Muscle layer of colon (tissue), 2 donors: ENCODE measurements at regions not wholly inside any gene's neighbourhood (a gene's known extent, or its start where the extent isn't known, plus 50 kb on each side); places are given as distances from the start of the nearest gene placed in this dataset.

Experiments used
- H3K27ac ChIP-seq: one replicate; pipeline ENCODE4 v1.7.0; 2013; ENCODE audit warnings: low read depth, mild to moderate bottlenecking, low read length, moderate library complexity
- H3K27me3 ChIP-seq, 2 donors: one replicate each; pipeline ENCODE4 v1.7.0; 2013; ENCODE audit warnings: low read length in 2 of 2, mild to moderate bottlenecking in 2 of 2; ENCODE audit not compliant: insufficient read depth in 2 of 2, control insufficient read depth in 1 of 2
- H3K36me3 ChIP-seq: one replicate; pipeline ENCODE4 v1.7.0; 2013; ENCODE audit warnings: mild to moderate bottlenecking, low read length; ENCODE audit not compliant: insufficient read depth
- H3K4me1 ChIP-seq: one replicate; pipeline ENCODE4 v1.7.0; 2013; ENCODE audit warnings: mild to moderate bottlenecking, low read length; ENCODE audit not compliant: insufficient read depth
- H3K4me3 ChIP-seq, 2 donors: one replicate each; pipeline ENCODE4 v1.7.0; 2013; ENCODE audit warnings: low read length in 2 of 2, low read depth in 1 of 2, mild to moderate bottlenecking in 1 of 2, moderate library complexity in 1 of 2
- H3K9ac ChIP-seq: one replicate; pipeline ENCODE4 v1.7.0; 2013; ENCODE audit warnings: low read length
- H3K9me3 ChIP-seq: one replicate; pipeline ENCODE4 v1.7.0; 2013; ENCODE audit warnings: mild to moderate bottlenecking, low read length
- donor health status: abdominal sarcoma.
- donor health status: Adenocarcinoma of cecum.

GRCh38 chr21:39033878-39034589, 149.2 kb downstream of the PSMG1 start:
- Histone ChIP-seq H3K4me3 (no peak overlapping the region), H3K9me3 (no peaks in the 10 kb centered on the region), H3K4me1 (no peaks in the 10 kb centered on the region), H3K36me3 (no peaks in the 10 kb centered on the region), H3K27me3 (no peaks in the 10 kb centered on the region), H3K27ac (no peak overlapping the region), H3K9ac (no peak overlapping the region)

DNA sequence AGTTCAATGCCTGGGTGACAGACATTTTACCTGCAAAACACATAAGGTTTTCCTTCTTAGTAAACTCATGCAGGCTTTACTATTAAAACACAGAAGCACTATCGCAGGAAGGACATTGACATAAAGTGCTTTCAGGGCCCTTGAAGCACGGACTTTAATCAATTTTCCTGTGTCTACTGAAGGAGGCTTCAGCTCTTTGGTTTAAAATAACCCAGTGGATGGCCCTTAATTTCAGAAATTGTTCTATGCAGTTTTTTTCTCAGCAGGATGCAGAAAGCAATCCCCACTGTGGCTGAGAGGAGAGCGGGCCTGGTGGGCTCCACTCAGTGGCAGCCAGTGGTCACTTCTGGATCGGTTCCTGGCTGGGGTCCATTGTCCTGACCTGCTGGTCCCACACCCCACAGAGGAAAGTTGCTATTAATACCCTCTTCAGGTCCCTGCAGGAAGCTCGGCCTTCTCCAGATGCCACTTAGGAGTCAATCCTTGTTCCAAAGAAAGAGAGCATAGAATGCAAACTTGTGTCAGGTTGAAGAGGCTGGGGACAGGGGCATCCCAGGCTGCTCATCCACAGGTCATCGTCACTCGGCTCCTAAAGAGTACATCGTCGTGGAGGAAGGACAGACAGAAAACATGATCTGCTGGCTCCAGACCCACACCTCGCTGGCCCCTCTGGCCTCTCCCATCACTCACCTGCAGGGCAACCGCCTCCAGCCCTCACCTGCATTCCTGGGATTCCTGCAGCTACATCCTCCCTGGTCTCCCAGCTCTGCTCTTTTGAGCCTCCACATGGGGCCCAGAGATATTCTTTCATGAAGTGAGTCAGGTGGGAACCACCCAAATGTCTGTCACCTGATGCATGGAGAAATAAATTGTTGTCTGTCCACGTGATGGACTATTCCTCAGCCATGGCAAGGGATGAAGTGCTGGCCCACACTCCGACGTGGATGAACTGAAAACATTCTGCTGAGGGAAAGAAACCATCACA, 153.1 kb downstream of the PSMG1 start:
- Histone ChIP-seq H3K27ac (no peak overlapping the region), H3K4me3 (no peak overlapping the region), H3K36me3 (no peaks in the 10 kb centered on the region), H3K9me3 (no peaks in the 10 kb centered on the region), H3K4me1 (no peaks in the 10 kb centered on the region), H3K9ac (no peak overlapping the region), H3K27me3 (no peaks in the 10 kb centered on the region)

- Histone ChIP-seq H3K36me3 (no peaks in the 10 kb centered on the region), H3K27ac (no peak overlapping the region), H3K4me3 (no peak overlapping the region), H3K9ac (no peak overlapping the region), H3K4me1 (no peaks in the 10 kb centered on the region), H3K27me3 (no peaks in the 10 kb centered on the region), H3K9me3 (no peaks in the 10 kb centered on the region)
These were observed 154.0 kb downstream of the PSMG1 start for GRCh38 chr21:39029086-39029755.

DNA sequence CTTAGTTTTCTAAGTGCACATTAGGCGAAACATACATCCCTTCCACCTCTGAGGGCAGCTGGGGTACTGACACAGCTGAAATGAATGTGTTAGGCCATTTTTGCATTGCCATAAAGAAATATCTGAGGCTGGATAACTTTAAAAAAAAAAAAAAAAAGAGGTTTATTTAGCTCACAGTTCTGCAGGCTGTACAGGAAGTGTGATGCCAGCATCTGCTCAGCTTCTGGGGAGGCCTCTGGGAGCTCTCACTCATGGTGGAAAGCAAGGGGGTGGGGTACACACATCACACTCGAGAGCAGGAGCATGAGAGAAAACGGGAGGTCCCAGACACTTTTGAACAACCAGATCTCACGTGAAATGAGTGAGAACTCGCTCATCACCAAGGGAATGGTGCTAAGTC, 158.1 kb downstream of the PSMG1 start:
- H3K4me3 ChIP-seq = no peak overlapping the region
- no peaks in the 10 kb centered on the region for H3K27me3 ChIP-seq
- H3K27ac ChIP-seq = no peak overlapping the region
- H3K4me1 ChIP-seq = peaks cover 14% of the 10 kb centered on the region
- H3K36me3 ChIP-seq = no peaks in the 10 kb centered on the region
- H3K9me3 ChIP-seq = no peaks in the 10 kb centered on the region
- H3K9ac ChIP-seq = no peak overlapping the region

- H3K4me3 ChIP-seq = no peak overlapping the region
- peaks cover 14% of the 10 kb centered on the region for H3K4me1 ChIP-seq
- no peaks in the 10 kb centered on the region for H3K9me3 ChIP-seq
- no peaks in the 10 kb centered on the region for H3K36me3 ChIP-seq
- H3K9ac ChIP-seq = no peak overlapping the region
- H3K27me3 ChIP-seq = no peaks in the 10 kb centered on the region
- no peak overlapping the region for H3K27ac ChIP-seq
These were observed 158.7 kb downstream of the PSMG1 start for GRCh38 chr21:39024538-39024937.

- no peaks in the 10 kb centered on the region for H3K27me3 ChIP-seq
- no peaks in the 10 kb centered on the region for H3K9me3 ChIP-seq
- no peaks in the 10 kb centered on the region for H3K36me3 ChIP-seq
- H3K9ac ChIP-seq = no peak overlapping the region
- H3K27ac ChIP-seq = no peak overlapping the region
- H3K4me3 ChIP-seq = no peak overlapping the region
- H3K4me1 ChIP-seq = peaks cover 14% of the 10 kb centered on the region
These were observed 160.2 kb downstream of the PSMG1 start for GRCh38 chr21:39022863-39023693.

- Histone ChIP-seq H3K9me3 (no peaks in the 10 kb centered on the region), H3K36me3 (no peaks in the 10 kb centered on the region), H3K27ac (no peak overlapping the region), H3K4me1 (peaks cover 14% of the 10 kb centered on the region), H3K9ac (no peak overlapping the region), H3K27me3 (no peaks in the 10 kb centered on the region), H3K4me3 (no peak overlapping the region)
These were observed 160.8 kb downstream of the PSMG1 start for GRCh38 chr21:39022466-39022862.

- Histone ChIP-seq H3K4me1 (peaks cover 14% of the 10 kb centered on the region), H3K4me3 (no peak overlapping the region), H3K27me3 (no peaks in the 10 kb centered on the region), H3K9me3 (no peaks in the 10 kb centered on the region), H3K36me3 (no peaks in the 10 kb centered on the region), H3K27ac (no peak overlapping the region), H3K9ac (no peak overlapping the region)
These were observed 161.2 kb downstream of the PSMG1 start for GRCh38 chr21:39022035-39022434.

DNA sequence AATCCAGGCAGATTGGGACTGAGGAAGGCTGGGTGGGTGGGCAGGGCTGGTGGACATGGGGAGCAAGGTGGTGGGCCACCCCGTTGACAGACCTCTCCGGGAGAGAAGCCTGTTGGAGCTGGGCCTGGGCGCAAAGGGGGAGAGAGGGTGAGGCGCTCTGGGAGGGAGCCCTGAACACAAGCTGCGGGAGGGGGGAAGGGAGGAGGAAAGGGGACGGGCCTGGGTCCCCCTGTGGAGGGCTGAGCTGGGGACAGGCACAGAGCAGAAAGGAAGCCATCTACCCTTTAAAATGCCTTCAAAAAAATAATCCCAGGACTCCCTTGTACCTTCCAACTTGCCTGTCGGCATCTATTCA, 161.8 kb downstream of the PSMG1 start:
- H3K36me3 ChIP-seq = no peaks in the 10 kb centered on the region
- H3K4me1 ChIP-seq = peaks cover 14% of the 10 kb centered on the region
- H3K9ac ChIP-seq = no peak overlapping the region
- no peak overlapping the region for H3K27ac ChIP-seq
- no peaks in the 10 kb centered on the region for H3K9me3 ChIP-seq
- no peaks in the 10 kb centered on the region for H3K27me3 ChIP-seq
- no peak overlapping the region for H3K4me3 ChIP-seq

GRCh38 chr21:39020751-39021477, 162.3 kb downstream of the PSMG1 start:
- Histone ChIP-seq H3K27ac (no peak overlapping the region), H3K27me3 (no peaks in the 10 kb centered on the region)

More at GRCh38 chr21:39020751-39021477, 162.3 kb downstream of the PSMG1 start:
- no peak overlapping the region for H3K9ac ChIP-seq
- peaks cover 14% of the 10 kb centered on the region for H3K4me1 ChIP-seq
- H3K36me3 ChIP-seq = no peaks in the 10 kb centered on the region
- H3K4me3 ChIP-seq = no peak overlapping the region
- H3K9me3 ChIP-seq = no peaks in the 10 kb centered on the region
